GM12875 (cell line): ENCODE measurements at regions not wholly inside any gene's neighbourhood (a gene's known extent, or its start where the extent isn't known, plus 50 kb on each side); places are given as distances from the start of the nearest gene placed in this dataset.
"Not testable (repeated sequence)": the region's sequence is repeated elsewhere in the genome, so short reads cannot be mapped to it uniquely, and the experiment has no call there.

Experiments used
- H3K4me3 ChIP-seq: one replicate; pipeline ENCODE4 v1.5.1; 2011; ENCODE audit warnings: low read depth, low read length, control low read depth
- CTCF ChIP-seq: IDR thresholded peaks from 2 replicates; pipeline ENCODE4 v1.5.1; 2011; ENCODE audit warnings: low read depth, mild to moderate bottlenecking, control low read depth, inconsistent platforms, low read length, moderate library complexity, borderline replicate concordance; ENCODE audit not compliant: insufficient read depth

DNA sequence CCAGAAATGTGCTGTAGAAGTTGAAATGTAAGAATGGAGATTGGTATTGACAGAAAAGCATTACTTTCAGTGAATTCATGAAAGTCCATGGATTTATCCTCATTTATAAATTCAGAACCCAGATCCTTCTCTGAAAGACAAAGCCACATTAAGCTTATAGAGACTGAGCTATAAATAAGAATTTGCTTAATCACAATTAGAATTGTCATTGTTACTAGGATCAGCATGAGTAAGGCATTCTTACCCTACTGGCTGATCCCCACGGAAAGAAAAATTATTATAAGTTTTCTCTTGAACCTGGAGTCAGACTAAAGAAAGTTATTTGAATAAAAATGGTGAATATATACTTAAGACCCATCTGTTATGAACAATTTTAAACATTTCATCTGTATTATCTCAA lies 199.2 kb upstream of the DTNA start:
- no peak overlapping the region for H3K4me3 ChIP-seq
- no peak for TF ChIP-seq CTCF

DNA sequence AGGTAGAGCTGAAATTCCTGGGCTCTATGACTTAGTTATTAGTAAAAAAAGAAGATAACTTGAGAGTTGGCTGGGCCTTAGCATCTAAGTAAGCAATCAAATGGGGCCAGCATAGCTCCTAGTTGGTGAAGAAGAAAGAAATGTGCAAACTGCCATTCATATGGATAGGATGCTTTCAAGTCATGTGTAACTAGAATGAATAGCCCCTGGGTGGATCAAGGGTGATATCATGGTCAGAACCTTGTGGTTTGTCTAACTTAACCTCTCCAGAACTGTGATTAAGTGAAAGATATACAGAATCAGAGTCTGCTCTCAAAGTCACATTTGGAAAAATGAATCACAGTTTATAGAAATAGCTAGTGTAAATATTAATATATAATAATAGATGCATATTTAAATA lies 198.7 kb upstream of the DTNA start:
- TF ChIP-seq CTCF = no peak
- H3K4me3 ChIP-seq = no peak overlapping the region

- no peak overlapping the region for H3K4me3 ChIP-seq
- TF ChIP-seq CTCF = no peak
Observed at GRCh38 chr18:34511879-34512278, 198.2 kb upstream of the DTNA start.

GRCh38 chr18:34514238-34514637 lies 195.9 kb upstream of the DTNA start:
- H3K4me3 ChIP-seq = no peak overlapping the region
- TF ChIP-seq CTCF = no peak

DNA sequence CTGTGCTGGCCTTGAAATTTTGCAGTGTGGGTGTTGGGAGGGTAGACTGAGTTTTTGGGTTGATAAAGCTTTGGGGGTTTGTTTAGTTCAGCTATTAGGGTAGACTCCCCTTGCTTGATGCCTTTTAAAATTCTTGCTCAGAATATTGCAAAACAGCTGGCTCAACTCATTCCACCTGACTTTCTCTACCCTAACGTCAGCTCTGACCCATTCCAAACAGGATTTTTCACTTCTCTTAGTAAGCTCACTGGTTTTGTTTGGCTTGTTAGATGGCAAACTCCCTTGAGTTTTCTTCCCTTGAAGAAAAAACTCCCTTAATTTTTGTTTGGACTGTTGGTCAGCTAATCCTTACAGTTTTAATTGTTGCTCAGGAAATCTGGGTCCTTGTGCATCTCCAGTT lies 195.1 kb upstream of the DTNA start:
- no peak overlapping the region for H3K4me3 ChIP-seq
- TF ChIP-seq CTCF = no peak

DNA sequence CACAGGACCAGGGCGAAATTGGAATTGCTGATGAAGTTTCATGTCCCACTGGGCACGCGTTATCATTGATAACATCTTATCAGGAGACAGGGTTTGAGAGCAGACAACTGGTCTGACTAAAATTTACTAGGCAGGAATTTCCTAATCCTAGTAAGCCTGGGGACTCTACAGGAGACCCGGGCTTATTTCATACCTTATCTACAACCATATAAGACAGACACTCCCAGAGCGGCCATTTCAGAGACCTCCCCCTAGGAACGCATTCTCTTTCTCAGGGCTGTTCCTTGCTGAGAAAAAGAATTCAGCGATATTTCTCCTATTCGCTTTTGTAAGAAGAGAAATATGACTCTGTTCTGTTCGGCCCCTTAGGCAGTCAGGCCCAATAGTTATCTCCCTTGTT lies 193.7 kb upstream of the DTNA start:
- H3K4me3 ChIP-seq = not testable (repeated sequence)

DNA sequence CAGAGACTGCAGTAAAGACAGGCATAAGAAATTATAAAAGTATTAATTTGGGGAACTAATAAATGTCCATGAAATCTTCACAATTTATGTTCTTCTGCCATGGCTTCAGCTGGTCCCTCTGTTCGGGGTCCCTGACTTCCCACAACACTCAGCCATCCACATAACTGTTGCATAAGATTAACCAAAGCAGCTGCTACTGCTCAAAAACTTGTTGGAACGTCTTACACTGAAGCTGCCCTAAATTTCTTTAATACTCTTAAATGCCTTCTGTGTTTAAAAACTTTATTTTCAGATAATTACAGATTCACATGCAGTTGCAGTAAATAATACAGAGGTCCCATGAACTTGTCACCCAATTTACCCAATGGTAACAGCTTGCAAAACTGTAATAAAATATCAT lies 193.1 kb upstream of the DTNA start:
- not testable (repeated sequence) for H3K4me3 ChIP-seq

GRCh38 chr18:34521040-34521439 lies 189.1 kb upstream of the DTNA start:
- TF ChIP-seq CTCF = no peak
- H3K4me3 ChIP-seq = no peak overlapping the region
